Smooth muscle cell (in vitro differentiated cells): ENCODE measurements at regions not wholly inside any gene's neighbourhood (a gene's known extent, or its start where the extent isn't known, plus 50 kb on each side); places are given as distances from the start of the nearest gene placed in this dataset.

Experiments used
- DNase-seq: peaks from one replicate; lab custom pipeline; 2025; ENCODE audit not compliant: unreplicated experiment; lab: John Stamatoyannopoulos, UW
- H2AFZ ChIP-seq: fragments of 200-600 bp; sonication (generic); 2 replicates; pipeline ENCODE4 v1.6.0; 2016; ENCODE audit warnings: antibody characterized with exemption, low read depth, mild to moderate bottlenecking
- H3F3A ChIP-seq: fragments of 200-600 bp; sonication (generic); 2 replicates; pipeline ENCODE4 v1.6.0; 2017; ENCODE audit warnings: antibody characterized with exemption, low read depth
- H3K27ac ChIP-seq: fragments of 200-600 bp; sonication (generic); 2 replicates; pipeline ENCODE4 v1.5.1; 2016; ENCODE audit warnings: low read depth, mild to moderate bottlenecking
- H3K27me3 ChIP-seq: fragments of 200-600 bp; sonication (generic); 2 replicates; pipeline ENCODE4 v1.6.1; 2016; ENCODE audit warnings: low read depth, mild to moderate bottlenecking
- H3K36me3 ChIP-seq: fragments of 200-600 bp; sonication (generic); 2 replicates; pipeline ENCODE4 v1.5.1; 2016; ENCODE audit warnings: low read depth
- H3K4me1 ChIP-seq: fragments of 200-600 bp; sonication (generic); 2 replicates; pipeline ENCODE4 v1.5.1; 2016; ENCODE audit warnings: low read depth
- H3K4me2 ChIP-seq: fragments of 200-600 bp; sonication (generic); 2 replicates; pipeline ENCODE4 v1.6.0; 2016; ENCODE audit warnings: mild to moderate bottlenecking
- H3K4me3 ChIP-seq: fragments of 200-600 bp; sonication (generic); 2 replicates; pipeline ENCODE4 v1.5.1; 2016; ENCODE audit warnings: mild to moderate bottlenecking
- H3K79me2 ChIP-seq: fragments of 200-600 bp; sonication (generic); 2 replicates; pipeline ENCODE4 v1.6.0; 2016; ENCODE audit warnings: low read depth, mild to moderate bottlenecking
- H3K9ac ChIP-seq: fragments of 200-600 bp; sonication (generic); 2 replicates; pipeline ENCODE4 v1.6.0; 2016; ENCODE audit warnings: low read depth
- H3K9me3 ChIP-seq: fragments of 200-600 bp; sonication (generic); replicated peaks from 2 replicates; pipeline ENCODE4 v1.5.1; 2016; ENCODE audit warnings: low read depth
- H4K20me1 ChIP-seq: fragments of 200-600 bp; sonication (generic); 2 replicates; pipeline ENCODE4 v1.6.0; 2016; ENCODE audit warnings: low read depth
- WGBS: methylation state at CpG from one replicate; pipeline ENCODE4 v1.1.7; 2016; ENCODE audit warnings: low lambda C conversion rate; 5-methylcytosine and 5-hydroxymethylcytosine counted together
- TF ChIP-seq, protein P1 (sequence below): fragments of 200-600 bp; sonication (generic); IDR thresholded peaks from 2 replicates; pipeline ENCODE4 v1.5.1; 2017; ENCODE audit warnings: borderline replicate concordance, mild to moderate bottlenecking, antibody characterized with exemption; ENCODE audit not compliant: insufficient read depth, poor library complexity, severe bottlenecking

- no peak overlapping the region for H3K9ac ChIP-seq
- no peak overlapping the region for H3K4me3 ChIP-seq
- H3K36me3 ChIP-seq: no peaks in the 10 kb centered on the region
- H3F3A ChIP-seq: no peaks in the 10 kb centered on the region
- no peak overlapping the region for H2AFZ ChIP-seq
- no peaks in the 10 kb centered on the region for H3K79me2 ChIP-seq
- H3K4me2 ChIP-seq: no peak overlapping the region
- WGBS: 79% methylated on average over 24 of the region's 24 CpGs
- no peak for DNase-seq
- TF ChIP-seq, protein P1, sequence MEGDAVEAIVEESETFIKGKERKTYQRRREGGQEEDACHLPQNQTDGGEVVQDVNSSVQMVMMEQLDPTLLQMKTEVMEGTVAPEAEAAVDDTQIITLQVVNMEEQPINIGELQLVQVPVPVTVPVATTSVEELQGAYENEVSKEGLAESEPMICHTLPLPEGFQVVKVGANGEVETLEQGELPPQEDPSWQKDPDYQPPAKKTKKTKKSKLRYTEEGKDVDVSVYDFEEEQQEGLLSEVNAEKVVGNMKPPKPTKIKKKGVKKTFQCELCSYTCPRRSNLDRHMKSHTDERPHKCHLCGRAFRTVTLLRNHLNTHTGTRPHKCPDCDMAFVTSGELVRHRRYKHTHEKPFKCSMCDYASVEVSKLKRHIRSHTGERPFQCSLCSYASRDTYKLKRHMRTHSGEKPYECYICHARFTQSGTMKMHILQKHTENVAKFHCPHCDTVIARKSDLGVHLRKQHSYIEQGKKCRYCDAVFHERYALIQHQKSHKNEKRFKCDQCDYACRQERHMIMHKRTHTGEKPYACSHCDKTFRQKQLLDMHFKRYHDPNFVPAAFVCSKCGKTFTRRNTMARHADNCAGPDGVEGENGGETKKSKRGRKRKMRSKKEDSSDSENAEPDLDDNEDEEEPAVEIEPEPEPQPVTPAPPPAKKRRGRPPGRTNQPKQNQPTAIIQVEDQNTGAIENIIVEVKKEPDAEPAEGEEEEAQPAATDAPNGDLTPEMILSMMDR: no peak
- no peaks in the 10 kb centered on the region for H3K4me1 ChIP-seq
- H4K20me1 ChIP-seq: no peaks in the 10 kb centered on the region
- H3K9me3 ChIP-seq: no peaks in the 10 kb centered on the region
- no peak overlapping the region for H3K27ac ChIP-seq
- peaks cover 5% of the 10 kb centered on the region for H3K27me3 ChIP-seq
These were observed 194.3 kb downstream of the TEX29 start for GRCh38 chr13:111514610-111515306.

DNA sequence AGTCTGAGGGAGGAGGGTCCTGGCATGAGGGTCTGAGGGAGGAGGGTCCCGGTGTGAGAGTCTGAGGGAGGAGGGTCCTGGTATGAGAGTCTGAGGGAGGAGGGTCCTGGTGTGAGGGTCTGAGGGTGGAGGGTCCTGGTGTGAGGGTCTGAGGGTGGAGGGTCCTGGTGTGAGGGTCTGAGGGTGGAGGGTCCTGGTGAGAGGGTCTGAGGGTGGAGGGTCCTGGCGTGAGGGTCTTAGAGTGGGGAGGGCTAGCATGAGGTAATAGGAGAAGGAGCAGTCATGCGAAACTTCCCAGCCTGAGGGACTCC lies 194.8 kb downstream of the TEX29 start:
- no peak overlapping the region for H3K4me3 ChIP-seq
- no peaks in the 10 kb centered on the region for H3K79me2 ChIP-seq
- no peaks in the 10 kb centered on the region for H3K36me3 ChIP-seq
- H3F3A ChIP-seq: no peaks in the 10 kb centered on the region
- no peak for DNase-seq
- 96% methylated on average over 3 of the region's 3 CpGs for WGBS
- no peaks in the 10 kb centered on the region for H3K9me3 ChIP-seq
- H3K27ac ChIP-seq: no peak overlapping the region
- H2AFZ ChIP-seq: no peak overlapping the region
- TF ChIP-seq, protein P1: no peak
- H3K4me1 ChIP-seq: no peaks in the 10 kb centered on the region
- H4K20me1 ChIP-seq: no peaks in the 10 kb centered on the region
- peaks cover 5% of the 10 kb centered on the region for H3K27me3 ChIP-seq
- H3K4me2 ChIP-seq: no peak overlapping the region
- H3K9ac ChIP-seq: no peak overlapping the region

DNA sequence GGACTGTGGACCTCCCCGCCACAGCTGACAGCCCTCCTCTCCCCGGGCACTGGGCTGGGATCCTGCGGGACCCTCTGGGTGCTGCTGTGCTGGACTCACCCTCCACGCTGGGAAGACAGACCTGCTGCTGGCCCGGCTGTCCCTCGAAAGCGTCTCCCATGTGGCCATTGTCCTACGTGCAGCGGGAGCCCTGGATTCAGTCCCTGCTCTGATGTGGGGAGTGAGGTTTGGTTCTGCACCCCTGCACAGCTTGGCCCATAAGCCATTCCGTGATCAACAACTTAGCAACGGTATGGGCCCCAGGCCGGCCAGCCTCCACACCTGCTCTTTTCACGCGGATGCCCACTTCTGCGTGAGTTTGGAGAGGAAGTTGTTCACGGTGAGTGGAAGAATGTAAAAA lies 195.2 kb downstream of the TEX29 start:
- 87% methylated on average over 16 of the region's 16 CpGs for WGBS

More for the DNA sequence above, 195.2 kb downstream of the TEX29 start:
- Histone ChIP-seq H2AFZ (no peak overlapping the region), H3K4me1 (no peaks in the 10 kb centered on the region), H3K4me3 (no peak overlapping the region), H3K36me3 (no peaks in the 10 kb centered on the region), H4K20me1 (no peaks in the 10 kb centered on the region), H3K4me2 (no peak overlapping the region), H3K27ac (no peak overlapping the region), H3F3A (no peaks in the 10 kb centered on the region), H3K79me2 (no peaks in the 10 kb centered on the region), H3K9ac (no peak overlapping the region), H3K9me3 (no peaks in the 10 kb centered on the region), H3K27me3 (peaks cover 5% of the 10 kb centered on the region)
- DNase-seq: no peak
- TF ChIP-seq, protein P1: no peak
